GM06990 (cell line): ENCODE measurements at regions not wholly inside any gene's neighbourhood (a gene's known extent, or its start where the extent isn't known, plus 50 kb on each side); places are given as distances from the start of the nearest gene placed in this dataset.

Experiments used
- DNase-seq: peaks from one replicate; pipeline ENCODE4 v3.0.0-alpha.2; 2011; ENCODE audit not compliant: insufficient read length; ENCODE audit errors: extremely low read depth
- H3K27me3 ChIP-seq: replicated peaks from 2 replicates; pipeline ENCODE4 v1.6.0; 2011; ENCODE audit warnings: low read length; ENCODE audit not compliant: control insufficient read depth, insufficient read depth
- H3K36me3 ChIP-seq: 2 replicates; pipeline ENCODE4 v1.5.1; 2011; ENCODE audit warnings: low read length; ENCODE audit not compliant: control insufficient read depth, insufficient read depth
- H3K4me3 ChIP-seq: replicated peaks from 2 replicates; pipeline ENCODE4 v1.5.1; 2011; ENCODE audit warnings: low read depth, mild to moderate bottlenecking, control low read depth, low read length
- TF ChIP-seq, protein P1 (sequence below): IDR thresholded peaks from 2 replicates; pipeline ENCODE4 v1.5.1; 2011; ENCODE audit warnings: low read length, control low read depth, mild to moderate bottlenecking, inconsistent platforms; ENCODE audit not compliant: insufficient read depth, poor library complexity, severe bottlenecking

GRCh38 chr4:38357546-38357945 lies 306.5 kb upstream of the KLF3 start:
- no peaks in the 10 kb centered on the region for H3K36me3 ChIP-seq
- no peaks in the 10 kb centered on the region for H3K27me3 ChIP-seq
- no peak for DNase-seq
- TF ChIP-seq, protein P1, sequence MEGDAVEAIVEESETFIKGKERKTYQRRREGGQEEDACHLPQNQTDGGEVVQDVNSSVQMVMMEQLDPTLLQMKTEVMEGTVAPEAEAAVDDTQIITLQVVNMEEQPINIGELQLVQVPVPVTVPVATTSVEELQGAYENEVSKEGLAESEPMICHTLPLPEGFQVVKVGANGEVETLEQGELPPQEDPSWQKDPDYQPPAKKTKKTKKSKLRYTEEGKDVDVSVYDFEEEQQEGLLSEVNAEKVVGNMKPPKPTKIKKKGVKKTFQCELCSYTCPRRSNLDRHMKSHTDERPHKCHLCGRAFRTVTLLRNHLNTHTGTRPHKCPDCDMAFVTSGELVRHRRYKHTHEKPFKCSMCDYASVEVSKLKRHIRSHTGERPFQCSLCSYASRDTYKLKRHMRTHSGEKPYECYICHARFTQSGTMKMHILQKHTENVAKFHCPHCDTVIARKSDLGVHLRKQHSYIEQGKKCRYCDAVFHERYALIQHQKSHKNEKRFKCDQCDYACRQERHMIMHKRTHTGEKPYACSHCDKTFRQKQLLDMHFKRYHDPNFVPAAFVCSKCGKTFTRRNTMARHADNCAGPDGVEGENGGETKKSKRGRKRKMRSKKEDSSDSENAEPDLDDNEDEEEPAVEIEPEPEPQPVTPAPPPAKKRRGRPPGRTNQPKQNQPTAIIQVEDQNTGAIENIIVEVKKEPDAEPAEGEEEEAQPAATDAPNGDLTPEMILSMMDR = no peak
- no peak overlapping the region for H3K4me3 ChIP-seq

DNA sequence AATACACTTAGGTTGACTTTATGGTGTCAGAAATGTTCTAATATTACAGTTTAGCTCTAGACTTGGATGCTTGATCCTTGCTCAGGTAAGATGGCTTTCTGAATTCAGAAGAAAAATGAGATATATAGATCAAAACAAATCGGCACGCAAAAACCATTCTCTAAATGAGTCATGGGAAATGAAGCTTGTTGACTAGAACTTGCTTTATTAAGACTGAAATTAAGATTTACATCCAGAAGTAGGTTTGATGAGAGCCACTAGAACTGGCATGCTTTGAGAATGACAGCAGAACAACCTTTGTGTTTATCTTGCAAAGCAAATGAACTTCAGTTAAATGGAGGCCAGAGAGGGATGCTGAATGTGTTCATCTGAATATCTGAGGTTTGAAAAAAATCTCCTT lies 304.9 kb upstream of the KLF3 start:
- no peaks in the 10 kb centered on the region for H3K27me3 ChIP-seq
- H3K36me3 ChIP-seq = no peaks in the 10 kb centered on the region
- no peak overlapping the region for H3K4me3 ChIP-seq
- DNase-seq = no peak
- TF ChIP-seq, protein P1 = no peak

DNA sequence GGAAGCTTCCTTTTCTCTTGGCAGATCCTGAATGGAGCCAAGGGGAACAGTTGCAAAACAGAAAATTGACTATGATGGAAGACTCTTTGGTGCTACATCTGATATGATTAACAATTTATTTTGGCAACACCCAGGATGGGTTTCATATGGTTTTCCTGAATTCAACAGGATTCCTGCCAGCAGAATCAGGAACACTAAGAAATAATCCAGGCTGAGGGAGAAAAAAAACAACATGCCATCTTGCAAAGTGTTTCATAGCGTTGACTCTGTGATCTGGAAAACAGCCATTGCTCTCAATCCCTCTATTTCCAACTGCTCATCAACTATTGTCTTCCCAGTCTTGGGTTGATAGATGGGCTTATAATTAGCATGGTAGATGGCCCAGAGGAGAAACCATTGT lies 303.8 kb upstream of the KLF3 start:
- Histone ChIP-seq H3K36me3 (no peaks in the 10 kb centered on the region), H3K4me3 (no peak overlapping the region), H3K27me3 (no peaks in the 10 kb centered on the region)
- TF ChIP-seq, protein P1 = no peak
- no peak for DNase-seq

GRCh38 chr4:38364383-38364963 lies 299.5 kb upstream of the KLF3 start:
- TF ChIP-seq, protein P1 = no peak
- DNase-seq = no peak
- no peak overlapping the region for H3K4me3 ChIP-seq
- H3K27me3 ChIP-seq = no peaks in the 10 kb centered on the region; the same call in 1 of the 2 replicates
- no peaks in the 10 kb centered on the region for H3K36me3 ChIP-seq

DNA sequence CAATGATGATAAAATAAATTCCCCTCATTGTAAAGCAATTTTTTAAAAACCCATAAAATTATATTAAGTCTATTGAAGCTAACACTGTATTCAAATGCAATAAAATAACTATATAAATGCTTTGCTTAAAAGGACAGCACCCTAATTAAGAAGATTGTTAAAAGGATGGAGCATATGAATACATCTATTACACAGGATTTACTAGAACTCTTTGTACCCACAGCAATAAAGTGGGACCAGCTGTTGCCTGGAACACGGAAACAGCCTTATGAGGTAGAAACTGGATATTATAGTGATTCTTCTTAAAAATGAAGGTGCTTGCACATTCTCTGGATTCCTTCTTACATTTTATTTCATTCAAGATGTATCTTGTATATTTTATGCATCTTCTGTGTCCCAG lies 298.7 kb upstream of the KLF3 start:
- no peak for DNase-seq
- TF ChIP-seq, protein P1 = no peak
- no peaks in the 10 kb centered on the region for H3K36me3 ChIP-seq
- H3K27me3 ChIP-seq = no peaks in the 10 kb centered on the region; the same call in 1 of the 2 replicates
- no peak overlapping the region for H3K4me3 ChIP-seq
